Upper lobe of left lung (tissue), 6 donors: ENCODE measurements at regions not wholly inside any gene's neighbourhood (a gene's known extent, or its start where the extent isn't known, plus 50 kb on each side); places are given as distances from the start of the nearest gene placed in this dataset.

Source experiments
- ATAC-seq, 2 donors: fragments of 200-7000 bp; cut with Tn5 transposase; one replicate each; pipeline ENCODE4 v1.9.1; 2022; ENCODE audit warnings: mild to moderate bottlenecking in 2 of 2, moderate library complexity in 2 of 2; ENCODE audit not compliant: low FRiP score in 2 of 2
- DNase-seq, 2 donors: peaks; one replicate each; pipeline ENCODE4 v3.0.0-alpha.2; 2019 to 2020
- H3K27ac ChIP-seq, 4 donors: fragments of 200-600 bp; sonication (generic); one replicate each; pipeline ENCODE4 v1.5.1; 2016 to 2019
- H3K27me3 ChIP-seq, 4 donors: fragments of 200-600 bp; sonication (generic); one replicate each; pipeline ENCODE4 v1.5.1; 2017 to 2019
- H3K36me3 ChIP-seq, 4 donors: fragments of 200-600 bp; sonication (generic); one replicate each; pipeline ENCODE4 v1.5.1; 2016 to 2019
- H3K4me1 ChIP-seq, 4 donors: fragments of 200-600 bp; sonication (generic); one replicate each; pipeline ENCODE4 v1.5.1; 2018 to 2019
- H3K4me3 ChIP-seq, 4 donors: fragments of 200-600 bp; sonication (generic); one replicate each; pipeline ENCODE4 v1.5.1; 2017 to 2019; ENCODE audit warnings: mild to moderate bottlenecking in 2 of 4, moderate library complexity in 1 of 4
- H3K9me3 ChIP-seq, 4 donors: fragments of 200-600 bp; sonication (generic); one replicate each; pipeline ENCODE4 v1.5.1; 2018 to 2019
- EP300 ChIP-seq, 4 donors: sonication (generic); formaldehyde crosslinking; IDR thresholded peaks; one replicate each; pipeline ENCODE4 v1.5.1; 2017; ENCODE audit warnings: antibody characterized with exemption in 4 of 4, control low read depth in 2 of 4
- POLR2A ChIP-seq, 4 donors: fragments of 450-650 bp; IDR thresholded peaks; one replicate each; pipeline ENCODE4 v1.5.1; 2016 to 2017; ENCODE audit warnings: antibody characterized with exemption in 4 of 4, mild to moderate bottlenecking in 2 of 4
- POLR2AphosphoS5 ChIP-seq, 2 donors: sonication (generic); formaldehyde crosslinking; IDR thresholded peaks; one replicate each; pipeline ENCODE4 v1.5.1; 2017; ENCODE audit warnings: antibody characterized with exemption in 2 of 2
- WGBS, 2 donors: methylation state at CpG; one replicate each; pipeline ENCODE4 v1.1.5; 2017 to 2018; 5-methylcytosine and 5-hydroxymethylcytosine counted together
- TF ChIP-seq, protein P1 (sequence below), 6 experiments: fragments of 450-650 bp in 4 of 6; fragments of 200-600 bp in 2 of 6; sonication (generic) in 2 of 6; IDR thresholded peaks; one replicate each; pipeline ENCODE4 v1.5.1; 2016 to 2019; ENCODE audit warnings: antibody characterized with exemption in 6 of 6
- donor health status: DM: no; HTN: no; CAD: no; lungs with moderate emphysema.
- donor health status: DM: no; HTN: yes; CAD: no; lungs with severe emphysema.

DNA sequence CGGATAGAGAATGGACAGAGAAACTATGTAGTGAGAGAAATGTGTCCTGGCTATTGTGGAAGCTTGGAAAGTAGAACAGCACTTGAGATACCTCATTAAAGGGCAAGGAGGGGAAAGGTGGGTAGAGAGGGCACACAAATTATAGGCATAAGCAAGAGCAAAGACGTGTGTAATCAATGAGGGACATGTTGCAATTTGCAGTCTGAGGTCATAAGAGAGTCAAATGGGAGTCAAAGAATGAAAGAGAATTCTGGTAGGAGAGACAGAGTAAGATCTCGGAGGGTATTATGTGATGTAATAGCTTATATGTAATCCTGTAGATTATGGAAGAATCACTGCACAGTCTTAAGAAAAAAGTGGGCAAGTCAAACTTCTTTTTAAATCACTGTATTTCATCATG is 312.0 kb upstream of the RGMB start:
- ATAC-seq (no peak), DNase-seq (no peak)
- TF ChIP-seq EP300 (IDR thresholded peaks at IDR 0.05) = no peak
- H3K27me3 ChIP-seq = no peaks in the 10 kb centered on the region
- no peaks in the 10 kb centered on the region for H3K4me1 ChIP-seq
- H3K36me3 ChIP-seq = no peaks in the 10 kb centered on the region
- H3K9me3 ChIP-seq = no peaks in the 10 kb centered on the region
- no peak overlapping the region for H3K4me3 ChIP-seq
- no peak overlapping the region for H3K27ac ChIP-seq
- 66 to 77% methylated on average over 3 of the region's 3 CpGs for WGBS, 2 donors

DNA sequence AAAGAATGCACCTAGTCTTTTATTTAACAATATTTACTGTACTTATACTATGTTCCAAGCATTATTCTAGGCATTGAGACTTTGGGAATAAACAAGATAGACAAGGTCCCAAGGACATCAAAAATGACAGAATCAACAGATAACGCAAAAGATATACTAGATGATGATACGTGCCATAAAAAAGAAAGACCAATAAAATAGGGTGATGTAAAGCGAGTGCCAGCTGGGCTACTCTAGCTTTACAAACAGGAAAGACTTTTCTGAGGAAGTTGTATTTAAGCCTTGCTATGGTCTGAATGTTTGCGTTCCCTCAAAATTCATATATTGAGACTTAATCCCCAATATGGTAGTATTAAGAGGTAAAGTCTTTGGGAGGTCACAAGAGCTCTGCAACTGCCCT is 310.2 kb upstream of the RGMB start:
- H3K4me1 ChIP-seq = no peaks in the 10 kb centered on the region
- TF ChIP-seq POLR2A (IDR thresholded peaks at IDR 0.05) = no peak
- no peak for TF ChIP-seq EP300 (IDR thresholded peaks at IDR 0.05)
- TF ChIP-seq, protein P1, sequence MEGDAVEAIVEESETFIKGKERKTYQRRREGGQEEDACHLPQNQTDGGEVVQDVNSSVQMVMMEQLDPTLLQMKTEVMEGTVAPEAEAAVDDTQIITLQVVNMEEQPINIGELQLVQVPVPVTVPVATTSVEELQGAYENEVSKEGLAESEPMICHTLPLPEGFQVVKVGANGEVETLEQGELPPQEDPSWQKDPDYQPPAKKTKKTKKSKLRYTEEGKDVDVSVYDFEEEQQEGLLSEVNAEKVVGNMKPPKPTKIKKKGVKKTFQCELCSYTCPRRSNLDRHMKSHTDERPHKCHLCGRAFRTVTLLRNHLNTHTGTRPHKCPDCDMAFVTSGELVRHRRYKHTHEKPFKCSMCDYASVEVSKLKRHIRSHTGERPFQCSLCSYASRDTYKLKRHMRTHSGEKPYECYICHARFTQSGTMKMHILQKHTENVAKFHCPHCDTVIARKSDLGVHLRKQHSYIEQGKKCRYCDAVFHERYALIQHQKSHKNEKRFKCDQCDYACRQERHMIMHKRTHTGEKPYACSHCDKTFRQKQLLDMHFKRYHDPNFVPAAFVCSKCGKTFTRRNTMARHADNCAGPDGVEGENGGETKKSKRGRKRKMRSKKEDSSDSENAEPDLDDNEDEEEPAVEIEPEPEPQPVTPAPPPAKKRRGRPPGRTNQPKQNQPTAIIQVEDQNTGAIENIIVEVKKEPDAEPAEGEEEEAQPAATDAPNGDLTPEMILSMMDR (IDR thresholded peaks at IDR 0.05) = no peak
- TF ChIP-seq POLR2AphosphoS5 (IDR thresholded peaks at IDR 0.05) = no peak
- no peaks in the 10 kb centered on the region for H3K36me3 ChIP-seq
- no peak for DNase-seq
- no peak overlapping the region for H3K4me3 ChIP-seq
- no peaks in the 10 kb centered on the region for H3K27me3 ChIP-seq
- 88 to 91% methylated on average over 4 of the region's 4 CpGs for WGBS, 2 donors
- H3K9me3 ChIP-seq = no peaks in the 10 kb centered on the region
- H3K27ac ChIP-seq = no peak overlapping the region
- no peak for ATAC-seq

DNA sequence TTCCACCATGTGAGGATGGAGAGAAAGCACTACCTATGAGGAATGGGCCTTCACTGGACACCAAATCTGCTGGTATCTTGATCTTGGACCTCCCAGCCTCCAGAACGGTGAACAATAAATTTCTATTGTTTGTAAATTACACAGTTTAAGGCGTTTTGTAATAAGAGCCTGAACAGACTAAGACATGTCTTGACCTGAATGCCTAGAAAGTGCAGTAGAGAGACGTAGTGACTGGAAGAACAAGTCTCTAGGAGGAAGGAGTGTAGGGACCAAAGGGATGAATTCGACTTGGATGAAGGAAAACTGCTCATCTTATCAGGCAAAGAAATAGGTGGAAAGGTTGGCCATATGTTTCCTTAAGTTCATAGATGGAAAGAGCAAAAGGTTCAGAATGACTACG is 309.8 kb upstream of the RGMB start:
- Histone ChIP-seq H3K4me1 (no peaks in the 10 kb centered on the region), H3K4me3 (no peak overlapping the region), H3K27ac (no peak overlapping the region), H3K27me3 (no peaks in the 10 kb centered on the region), H3K36me3 (no peaks in the 10 kb centered on the region), H3K9me3 (no peaks in the 10 kb centered on the region)
- TF ChIP-seq POLR2AphosphoS5 (IDR thresholded peaks at IDR 0.05) = no peak
- TF ChIP-seq POLR2A (IDR thresholded peaks at IDR 0.05) = no peak
- TF ChIP-seq EP300 (IDR thresholded peaks at IDR 0.05) = no peak
- TF ChIP-seq, protein P1 (IDR thresholded peaks at IDR 0.05) = no peak
- no peak for ATAC-seq
- 72 to 75% methylated on average over 5 of the region's 5 CpGs for WGBS, 2 donors
- no peak for DNase-seq

- TF ChIP-seq POLR2A (IDR thresholded peaks at IDR 0.05) (no peak), POLR2AphosphoS5 (IDR thresholded peaks at IDR 0.05) (no peak), EP300 (IDR thresholded peaks at IDR 0.05) (no peak)
- TF ChIP-seq, protein P1 (IDR thresholded peaks at IDR 0.05) = no peak
- no peak overlapping the region for H3K4me3 ChIP-seq
- no peak overlapping the region for H3K27ac ChIP-seq
- no peak for ATAC-seq
- no peak for DNase-seq
- no peaks in the 10 kb centered on the region for H3K36me3 ChIP-seq
- 88 to 94% methylated on average over 3 of the region's 3 CpGs for WGBS, 2 donors
- no peaks in the 10 kb centered on the region for H3K27me3 ChIP-seq
- H3K4me1 ChIP-seq = no peaks in the 10 kb centered on the region
- no peaks in the 10 kb centered on the region for H3K9me3 ChIP-seq
These were observed 308.6 kb upstream of the RGMB start for GRCh38 chr5:98464737-98465330.

- DNase-seq (no peak), ATAC-seq (no peak)
- no peaks in the 10 kb centered on the region for H3K9me3 ChIP-seq
- no peaks in the 10 kb centered on the region for H3K36me3 ChIP-seq
- TF ChIP-seq EP300 (IDR thresholded peaks at IDR 0.05) = no peak
- no peak for TF ChIP-seq POLR2AphosphoS5 (IDR thresholded peaks at IDR 0.05)
- no peak for TF ChIP-seq POLR2A (IDR thresholded peaks at IDR 0.05)
- TF ChIP-seq, protein P1 (IDR thresholded peaks at IDR 0.05) = no peak
- H3K4me1 ChIP-seq = no peaks in the 10 kb centered on the region
- no peak overlapping the region for H3K4me3 ChIP-seq
- H3K27ac ChIP-seq = no peak overlapping the region
- WGBS, 2 donors = 66 to 67% methylated on average over 4 of the region's 4 CpGs
- no peaks in the 10 kb centered on the region for H3K27me3 ChIP-seq
These were observed 305.1 kb upstream of the RGMB start for GRCh38 chr5:98468188-98468869.
